ENCODE measurements at regions not wholly inside any gene's neighbourhood (a gene's known extent, or its start where the extent isn't known, plus 50 kb on each side); places are given as distances from the start of the nearest gene placed in this dataset.
"Not testable (repeated sequence)": the region's sequence is repeated elsewhere in the genome, so short reads cannot be mapped to it uniquely, and the experiment has no call there.

- no peak for DNase-seq (ENCODE audit: low spot score in 2 of 2, unreplicated experiment in 2 of 2)
- TF ChIP-seq, protein P1, sequence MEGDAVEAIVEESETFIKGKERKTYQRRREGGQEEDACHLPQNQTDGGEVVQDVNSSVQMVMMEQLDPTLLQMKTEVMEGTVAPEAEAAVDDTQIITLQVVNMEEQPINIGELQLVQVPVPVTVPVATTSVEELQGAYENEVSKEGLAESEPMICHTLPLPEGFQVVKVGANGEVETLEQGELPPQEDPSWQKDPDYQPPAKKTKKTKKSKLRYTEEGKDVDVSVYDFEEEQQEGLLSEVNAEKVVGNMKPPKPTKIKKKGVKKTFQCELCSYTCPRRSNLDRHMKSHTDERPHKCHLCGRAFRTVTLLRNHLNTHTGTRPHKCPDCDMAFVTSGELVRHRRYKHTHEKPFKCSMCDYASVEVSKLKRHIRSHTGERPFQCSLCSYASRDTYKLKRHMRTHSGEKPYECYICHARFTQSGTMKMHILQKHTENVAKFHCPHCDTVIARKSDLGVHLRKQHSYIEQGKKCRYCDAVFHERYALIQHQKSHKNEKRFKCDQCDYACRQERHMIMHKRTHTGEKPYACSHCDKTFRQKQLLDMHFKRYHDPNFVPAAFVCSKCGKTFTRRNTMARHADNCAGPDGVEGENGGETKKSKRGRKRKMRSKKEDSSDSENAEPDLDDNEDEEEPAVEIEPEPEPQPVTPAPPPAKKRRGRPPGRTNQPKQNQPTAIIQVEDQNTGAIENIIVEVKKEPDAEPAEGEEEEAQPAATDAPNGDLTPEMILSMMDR (IDR thresholded peaks at IDR 0.05; ENCODE audit: unreplicated experiment), result no peak
- Mint-ChIP-seq H3K27ac (no peak overlapping the region), H3K27me3 (ENCODE audit: low read depth) (no peaks in the 10 kb centered on the region), H3K36me3 (peaks cover 24% of the 10 kb centered on the region), H3K4me1 (peaks cover 28% of the 10 kb centered on the region), H3K9me3 (no peaks in the 10 kb centered on the region), H3K4me3 (no peak overlapping the region)
Measured at GRCh38 chr17:83010206-83011200, 68.9 kb upstream of the METRNL start.

GRCh38 chr17:83011676-83012075 lies 67.7 kb upstream of the METRNL start:
- peaks cover 28% of the 10 kb centered on the region for H3K4me1 Mint-ChIP-seq
- not testable (repeated sequence) for DNase-seq (ENCODE audit: low spot score in 2 of 2, unreplicated experiment in 2 of 2); H3K9me3 Mint-ChIP-seq; H3K27me3 Mint-ChIP-seq (ENCODE audit: low read depth); H3K27ac Mint-ChIP-seq; H3K4me3 Mint-ChIP-seq
- H3K36me3 Mint-ChIP-seq, result peaks cover 20% of the 10 kb centered on the region

DNA sequence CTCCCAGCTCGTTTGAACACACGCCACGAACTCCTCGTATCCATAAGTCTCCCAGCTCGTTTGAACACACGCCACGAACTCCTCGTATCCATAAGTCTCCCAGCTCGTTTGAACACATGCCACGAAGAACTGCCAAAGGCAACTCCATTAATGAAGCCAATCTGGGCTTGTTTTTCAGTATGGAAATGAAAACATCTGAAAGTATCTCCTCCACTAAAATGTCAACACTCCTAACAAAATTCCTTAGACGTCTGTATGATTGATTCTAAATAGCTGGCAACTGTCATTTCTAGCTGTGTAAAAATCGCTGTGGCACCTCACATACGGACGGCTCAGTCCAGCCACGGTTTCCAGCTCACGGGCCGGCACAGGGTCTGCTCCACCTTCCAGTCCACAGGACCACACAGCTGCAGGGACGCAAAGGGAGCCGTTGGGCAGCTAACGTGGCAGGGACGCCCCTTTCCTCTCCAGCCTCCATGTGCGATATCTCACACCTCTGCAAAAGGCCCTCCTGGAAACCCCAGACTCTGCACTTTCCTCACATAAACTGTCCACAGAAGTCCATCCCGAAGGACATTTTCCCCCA lies 67.1 kb upstream of the METRNL start:
- no peak for DNase-seq (ENCODE audit: low spot score in 2 of 2, unreplicated experiment in 2 of 2)
- Mint-ChIP-seq H3K4me3 (no peak overlapping the region), H3K27ac (no peak overlapping the region), H3K9me3 (peaks cover 5% of the 10 kb centered on the region), H3K4me1 (peaks cover 23% of the 10 kb centered on the region), H3K27me3 (ENCODE audit: low read depth) (no peaks in the 10 kb centered on the region), H3K36me3 (peaks cover 17% of the 10 kb centered on the region)
- TF ChIP-seq, protein P1 (IDR thresholded peaks at IDR 0.05; ENCODE audit: unreplicated experiment), result no peak

- no peak overlapping the region for H3K4me3 Mint-ChIP-seq
- peaks cover 5% of the 10 kb centered on the region for H3K9me3 Mint-ChIP-seq
Measured at GRCh38 chr17:83012868-83013778, 66.3 kb upstream of the METRNL start.

DNA sequence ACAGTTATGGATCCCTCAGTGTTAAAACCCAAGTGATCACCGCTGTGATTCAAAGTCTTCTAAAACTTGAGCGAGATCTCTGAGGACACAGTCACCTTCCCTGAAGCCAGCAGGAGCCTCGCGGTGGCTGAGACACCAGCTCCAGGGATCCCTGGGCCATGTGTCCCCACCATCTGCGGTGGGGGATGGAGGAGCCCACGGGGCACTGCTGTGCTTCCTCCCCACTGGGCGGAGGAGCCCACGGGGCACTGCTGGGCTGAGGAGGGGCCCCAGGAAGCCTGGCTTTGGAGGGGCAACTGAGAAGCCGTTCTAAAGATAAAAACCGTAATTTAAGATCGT lies 65.7 kb upstream of the METRNL start:
- Mint-ChIP-seq H3K27ac (no peak overlapping the region), H3K4me3 (no peak overlapping the region), H3K27me3 (ENCODE audit: low read depth) (no peaks in the 10 kb centered on the region), H3K4me1 (peaks cover 23% of the 10 kb centered on the region), H3K9me3 (peaks cover 5% of the 10 kb centered on the region), H3K36me3 (peaks cover 17% of the 10 kb centered on the region)
- TF ChIP-seq, protein P1 (IDR thresholded peaks at IDR 0.05; ENCODE audit: unreplicated experiment), result no peak
- no peak for DNase-seq (ENCODE audit: low spot score in 2 of 2, unreplicated experiment in 2 of 2)

More at GRCh38 chr17:83012868-83013778, 66.3 kb upstream of the METRNL start:
- H3K36me3 Mint-ChIP-seq, result peaks cover 13% of the 10 kb centered on the region
- TF ChIP-seq, protein P1 (IDR thresholded peaks at IDR 0.05; ENCODE audit: unreplicated experiment), result no peak
- H3K4me1 Mint-ChIP-seq, result peaks cover 23% of the 10 kb centered on the region
- no peaks in the 10 kb centered on the region for H3K27me3 Mint-ChIP-seq (ENCODE audit: low read depth)
- DNase-seq (ENCODE audit: low spot score in 2 of 2, unreplicated experiment in 2 of 2), result no peak
- no peak overlapping the region for H3K27ac Mint-ChIP-seq

Measured in mesothelial cell of epicardium (in vitro differentiated cells).